HG02571 (cell line): ENCODE measurements at regions not wholly inside any gene's neighbourhood (a gene's known extent, or its start where the extent isn't known, plus 50 kb on each side); places are given as distances from the start of the nearest gene placed in this dataset.
"Not testable (repeated sequence)": the region's sequence is repeated elsewhere in the genome, so short reads cannot be mapped to it uniquely, and the experiment has no call there.

Experiments used
- ATAC-seq: cut with Tn5 transposase; IDR thresholded peaks from one replicate; pipeline ENCODE4 v1.9.1; 2021; ENCODE audit warnings: mild to moderate bottlenecking, moderate library complexity; ENCODE audit not compliant: unreplicated experiment

- ATAC-seq, result no peak
These were observed 279.9 kb upstream of the SEMA3C start for GRCh38 chr7:81198766-81199165.

GRCh38 chr7:81197266-81197665, 278.4 kb upstream of the SEMA3C start:
- ATAC-seq, result no peak

- ATAC-seq, result no peak
These were observed 276.2 kb upstream of the SEMA3C start for GRCh38 chr7:81195033-81195432.

- no peak for ATAC-seq
These were observed 272.3 kb upstream of the SEMA3C start for GRCh38 chr7:81190997-81191768.

- no peak for ATAC-seq
These were observed 268.9 kb upstream of the SEMA3C start for GRCh38 chr7:81187753-81188152.

GRCh38 chr7:81186691-81187090, 267.8 kb upstream of the SEMA3C start:
- no peak for ATAC-seq

GRCh38 chr7:81185072-81185471, 266.2 kb upstream of the SEMA3C start:
- no peak for ATAC-seq

- no peak for ATAC-seq
These were observed 264.5 kb upstream of the SEMA3C start for GRCh38 chr7:81183326-81183725.

- ATAC-seq, result not testable (repeated sequence)
These were observed 263.2 kb upstream of the SEMA3C start for GRCh38 chr7:81182056-81182455.

GRCh38 chr7:81181066-81181465, 262.2 kb upstream of the SEMA3C start:
- no peak for ATAC-seq

- no peak for ATAC-seq
These were observed 261.7 kb upstream of the SEMA3C start for GRCh38 chr7:81180573-81180972.

- no peak for ATAC-seq
These were observed 256.6 kb upstream of the SEMA3C start for GRCh38 chr7:81175275-81175940.

GRCh38 chr7:81173766-81174281, 255.0 kb upstream of the SEMA3C start:
- ATAC-seq, result no peak

GRCh38 chr7:81170291-81170690, 251.4 kb upstream of the SEMA3C start:
- no peak for ATAC-seq

- no peak for ATAC-seq
These were observed 249.1 kb upstream of the SEMA3C start for GRCh38 chr7:81167934-81168333.

- no peak for ATAC-seq
These were observed 246.2 kb upstream of the SEMA3C start for GRCh38 chr7:81165070-81165469.

- no peak for ATAC-seq
These were observed 244.1 kb upstream of the SEMA3C start for GRCh38 chr7:81162771-81163525.

GRCh38 chr7:81162234-81162633, 243.4 kb upstream of the SEMA3C start:
- ATAC-seq, result no peak

GRCh38 chr7:81161451-81162075, 242.7 kb upstream of the SEMA3C start:
- no peak for ATAC-seq

GRCh38 chr7:81159402-81159801, 240.6 kb upstream of the SEMA3C start:
- ATAC-seq, result no peak

GRCh38 chr7:81158189-81158588, 239.3 kb upstream of the SEMA3C start:
- ATAC-seq, result no peak
